ENCODE measurements at regions not wholly inside any gene's neighbourhood (a gene's known extent, or its start where the extent isn't known, plus 50 kb on each side); places are given as distances from the start of the nearest gene placed in this dataset.
"Not testable (repeated sequence)": the region's sequence is repeated elsewhere in the genome, so short reads cannot be mapped to it uniquely, and the experiment has no call there.

- no peak for DNase-seq
Observed at GRCh38 chr9:90449213-90449925, 193.3 kb downstream of the DIRAS2 start.

- no peak for DNase-seq
Observed at GRCh38 chr9:90451804-90452203, 190.8 kb downstream of the DIRAS2 start.

GRCh38 chr9:90455316-90455715 is 187.3 kb downstream of the DIRAS2 start:
- no peak for DNase-seq

- DNase-seq: no peak
Observed at GRCh38 chr9:90457386-90458190, 185.0 kb downstream of the DIRAS2 start.

- DNase-seq: peak; percentile 1
Observed at GRCh38 chr9:90458485-90458884, 184.1 kb downstream of the DIRAS2 start.

- no peak for DNase-seq
Observed at GRCh38 chr9:90459321-90459720, 183.3 kb downstream of the DIRAS2 start.

- no peak for DNase-seq
Observed at GRCh38 chr9:90460220-90460619, 182.4 kb downstream of the DIRAS2 start.

GRCh38 chr9:90464978-90465377 is 177.6 kb downstream of the DIRAS2 start:
- DNase-seq: no peak

- no peak for DNase-seq
Observed at GRCh38 chr9:90466441-90466840, 176.2 kb downstream of the DIRAS2 start.

- DNase-seq: no peak
Observed at GRCh38 chr9:90469435-90469834, 173.2 kb downstream of the DIRAS2 start.

- no peak for DNase-seq
Observed at GRCh38 chr9:90469865-90470387, 172.7 kb downstream of the DIRAS2 start.

- DNase-seq: no peak
Observed at GRCh38 chr9:90476058-90476457, 166.6 kb downstream of the DIRAS2 start.

GRCh38 chr9:90477535-90477934 is 165.1 kb downstream of the DIRAS2 start:
- DNase-seq: no peak

- no peak for DNase-seq
Observed at GRCh38 chr9:90478821-90479220, 163.8 kb downstream of the DIRAS2 start.

GRCh38 chr9:90485028-90485427 is 157.6 kb downstream of the DIRAS2 start:
- DNase-seq: no peak

GRCh38 chr9:90489066-90489465 is 153.6 kb downstream of the DIRAS2 start:
- no peak for DNase-seq

GRCh38 chr9:90499761-90500160 is 142.9 kb downstream of the DIRAS2 start:
- DNase-seq: no peak

- no peak for DNase-seq
Observed at GRCh38 chr9:90502134-90502533, 140.5 kb downstream of the DIRAS2 start.

GRCh38 chr9:90504486-90504885 is 138.1 kb downstream of the DIRAS2 start:
- DNase-seq: no peak

GRCh38 chr9:90505695-90506094 is 136.9 kb downstream of the DIRAS2 start:
- no peak for DNase-seq

- DNase-seq: not testable (repeated sequence)
Observed at GRCh38 chr9:90506402-90506801, 136.2 kb downstream of the DIRAS2 start.

GRCh38 chr9:90507621-90508020 is 135.0 kb downstream of the DIRAS2 start:
- DNase-seq: no peak

GRCh38 chr9:90508940-90509339 is 133.7 kb downstream of the DIRAS2 start:
- DNase-seq: no peak

- DNase-seq: no peak
Observed at GRCh38 chr9:90511711-90512110, 130.9 kb downstream of the DIRAS2 start.
